M059J (cell line): ENCODE measurements at regions not wholly inside any gene's neighbourhood (a gene's known extent, or its start where the extent isn't known, plus 50 kb on each side); places are given as distances from the start of the nearest gene placed in this dataset.

Source experiments
- DNase-seq: peaks from one replicate; pipeline ENCODE4 v3.0.0-alpha.2; 2012; ENCODE audit warnings: low read depth

- DNase-seq, result peak; percentile 46
Observed at GRCh38 chrX:30161043-30161442, 54.3 kb upstream of the MAGEB2 start.
